ENCODE measurements at regions not wholly inside any gene's neighbourhood (a gene's known extent, or its start where the extent isn't known, plus 50 kb on each side); places are given as distances from the start of the nearest gene placed in this dataset.

DNA sequence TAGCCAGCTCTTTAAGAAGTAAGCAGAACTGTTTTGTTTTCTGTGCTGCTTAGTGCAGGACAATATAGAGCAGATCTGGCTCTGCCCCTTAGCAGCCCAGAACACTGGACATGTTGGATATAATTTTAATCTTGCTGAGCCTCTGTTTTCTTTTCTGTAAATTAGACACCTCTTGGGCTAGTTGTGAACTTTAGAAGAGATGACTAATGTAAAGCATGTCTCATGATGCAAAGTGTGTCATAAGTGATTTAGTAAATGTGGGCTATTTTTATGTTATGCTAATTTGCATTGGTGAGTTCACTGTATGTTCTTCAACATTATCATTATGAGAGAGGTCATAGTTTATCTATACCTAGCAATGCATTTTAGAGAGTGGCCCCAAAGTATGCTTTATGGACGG lies 156.1 kb upstream of the ADAMTSL1 start:
- Histone ChIP-seq H3K4me3 (replicated peaks in 1 of 2; ENCODE audit: low read depth in 1 of 2, low read length in 2 of 2) (no peak overlapping the region), H3K9ac (ENCODE audit: low read length) (no peak overlapping the region), H3K4me1 (ENCODE audit: control insufficient read depth in 1 of 2, insufficient read depth in 2 of 2, low read length in 2 of 2) (no peaks in the 10 kb centered on the region), H3K27me3 (ENCODE audit: insufficient read depth, low read length) (no peaks in the 10 kb centered on the region), H3K79me2 (ENCODE audit: insufficient read depth, low read length) (no peaks in the 10 kb centered on the region), H4K20me1 (ENCODE audit: insufficient read depth) (no peaks in the 10 kb centered on the region), H2AFZ (ENCODE audit: low read depth, low read length, poor library complexity, severe bottlenecking) (no peak overlapping the region), H3K4me2 (ENCODE audit: low read length) (no peak overlapping the region), H3K9me3 (ENCODE audit: control insufficient read depth in 1 of 2, insufficient read depth in 1 of 2, low read depth in 1 of 2, low read length in 2 of 2) (no peaks in the 10 kb centered on the region; a peak in 2 of 4 replicates), H3K27ac (ENCODE audit: low read depth, low read length) (no peak overlapping the region), H3K36me3 (ENCODE audit: control insufficient read depth in 1 of 2, insufficient read depth in 2 of 2, low read length in 2 of 2) (no peaks in the 10 kb centered on the region), H3K9me2 (ENCODE audit: insufficient read depth) (no peaks in the 10 kb centered on the region)
- TF ChIP-seq POLR2AphosphoS5 (IDR thresholded peaks at IDR 0.05; ENCODE audit: low read depth, low read length), result no peak
- no peak for TF ChIP-seq ELF1 (IDR thresholded peaks at IDR 0.05; ENCODE audit: borderline replicate concordance, low read depth)
- no peak for TF ChIP-seq EGR1 (IDR thresholded peaks at IDR 0.05; ENCODE audit: low read depth)
- TF ChIP-seq POLR2A (IDR thresholded peaks at IDR 0.05; ENCODE audit: borderline replicate concordance, extremely low read depth, insufficient read depth, insufficient read length), result no peak
- no peak for TF ChIP-seq EZH2 (IDR thresholded peaks at IDR 0.05)
- no peak for TF ChIP-seq ZNF274 (IDR thresholded peaks at IDR 0.05; ENCODE audit: low read depth, low read length)
- TF ChIP-seq REST (IDR thresholded peaks at IDR 0.05; ENCODE audit: low read depth), result no peak
- TF ChIP-seq, protein P1, sequence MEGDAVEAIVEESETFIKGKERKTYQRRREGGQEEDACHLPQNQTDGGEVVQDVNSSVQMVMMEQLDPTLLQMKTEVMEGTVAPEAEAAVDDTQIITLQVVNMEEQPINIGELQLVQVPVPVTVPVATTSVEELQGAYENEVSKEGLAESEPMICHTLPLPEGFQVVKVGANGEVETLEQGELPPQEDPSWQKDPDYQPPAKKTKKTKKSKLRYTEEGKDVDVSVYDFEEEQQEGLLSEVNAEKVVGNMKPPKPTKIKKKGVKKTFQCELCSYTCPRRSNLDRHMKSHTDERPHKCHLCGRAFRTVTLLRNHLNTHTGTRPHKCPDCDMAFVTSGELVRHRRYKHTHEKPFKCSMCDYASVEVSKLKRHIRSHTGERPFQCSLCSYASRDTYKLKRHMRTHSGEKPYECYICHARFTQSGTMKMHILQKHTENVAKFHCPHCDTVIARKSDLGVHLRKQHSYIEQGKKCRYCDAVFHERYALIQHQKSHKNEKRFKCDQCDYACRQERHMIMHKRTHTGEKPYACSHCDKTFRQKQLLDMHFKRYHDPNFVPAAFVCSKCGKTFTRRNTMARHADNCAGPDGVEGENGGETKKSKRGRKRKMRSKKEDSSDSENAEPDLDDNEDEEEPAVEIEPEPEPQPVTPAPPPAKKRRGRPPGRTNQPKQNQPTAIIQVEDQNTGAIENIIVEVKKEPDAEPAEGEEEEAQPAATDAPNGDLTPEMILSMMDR (IDR thresholded peaks at IDR 0.05 in 2 of 3, conservative IDR thresholded peaks at IDR 0.05 in 1 of 3; ENCODE audit: borderline replicate concordance in 1 of 3, insufficient read depth in 1 of 3, low read depth in 2 of 3, low read length in 2 of 3), result no peak
- TF ChIP-seq RAD21 (IDR thresholded peaks at IDR 0.05; ENCODE audit: low read depth), result no peak
- no peak for TF ChIP-seq JUND (IDR thresholded peaks at IDR 0.05)
- TF ChIP-seq FOSL1 (IDR thresholded peaks at IDR 0.05; ENCODE audit: low read depth), result no peak
- no peak for TF ChIP-seq SP1 (IDR thresholded peaks at IDR 0.05; ENCODE audit: low read depth)
- no peak for TF ChIP-seq TCF7L2 (IDR thresholded peaks at IDR 0.05; ENCODE audit: borderline replicate concordance, extremely low read depth, insufficient read depth, insufficient read length)
- no peak for TF ChIP-seq EZH2phosphoT487 (IDR thresholded peaks at IDR 0.05; ENCODE audit: borderline replicate concordance)
- TF ChIP-seq, protein P2, sequence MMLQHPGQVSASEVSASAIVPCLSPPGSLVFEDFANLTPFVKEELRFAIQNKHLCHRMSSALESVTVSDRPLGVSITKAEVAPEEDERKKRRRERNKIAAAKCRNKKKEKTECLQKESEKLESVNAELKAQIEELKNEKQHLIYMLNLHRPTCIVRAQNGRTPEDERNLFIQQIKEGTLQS (IDR thresholded peaks at IDR 0.05), result no peak
- TF ChIP-seq ZFX (IDR thresholded peaks at IDR 0.05), result no peak
- no peak for TF ChIP-seq ZBTB33 (IDR thresholded peaks at IDR 0.05; ENCODE audit: extremely low read depth, insufficient replicate concordance, low read length)
- intact Hi-C loops (cut with micrococcal nuclease), result no loop called here
- RAD21 ChIA-PET (ENCODE audit: low non-redundant PET in 1 of 2, low total read pairs in 2 of 2, uncharacterized antibody in 2 of 2, unreplicated experiment in 2 of 2), result no interaction called here
- POLR2A ChIA-PET, result no interaction called here
- DNase-seq (ENCODE audit: low read depth, low spot score) (no peak), ATAC-seq (no peak)
- CTCF ChIA-PET, result no interaction called here
- BruUV-seq (replicated peaks), result no TSS peak
